Lower leg skin (tissue), 4 donors: ENCODE measurements at regions not wholly inside any gene's neighbourhood (a gene's known extent, or its start where the extent isn't known, plus 50 kb on each side); places are given as distances from the start of the nearest gene placed in this dataset.

Experiments
- DNase-seq, 2 donors: peaks; one replicate each; pipeline ENCODE4 v3.0.0-alpha.2; 2019; ENCODE audit warnings: low spot score in 2 of 2
- H3K4me3 ChIP-seq: fragments of 200-600 bp; sonication (generic); 2 replicates; pipeline ENCODE4 v1.5.1; 2017; ENCODE audit warnings: mild to moderate bottlenecking, low read depth; ENCODE audit not compliant: poor library complexity, severe bottlenecking
- CTCF ChIP-seq, 3 donors: fragments of 450-650 bp; IDR thresholded peaks; one replicate each; pipeline ENCODE4 v1.5.1; 2016; ENCODE audit warnings: antibody characterized with exemption in 3 of 3, mild to moderate bottlenecking in 3 of 3, moderate library complexity in 2 of 3
- POLR2A ChIP-seq, 2 donors: fragments of 450-650 bp; IDR thresholded peaks; one replicate each; pipeline ENCODE4 v1.6.1; 2016 to 2017; ENCODE audit warnings: antibody characterized with exemption in 2 of 2, mild to moderate bottlenecking in 1 of 2, moderate library complexity in 1 of 2
- WGBS, 2 donors: methylation state at CpG; one replicate each; pipeline ENCODE4 v1.1.5; 2018; 5-methylcytosine and 5-hydroxymethylcytosine counted together
- intact Hi-C: fragments of 100-400 bp; cut with DNase I; formaldehyde crosslinking; loops from one replicate; pipeline ENCODE4 v1.15.0; 2023; ENCODE audit warnings: low total_unique reads

GRCh38 chr7:11247545-11247944 is 273.9 kb downstream of the PHF14 start:
- no peak for DNase-seq
- intact Hi-C loops = no loop called here
- TF ChIP-seq CTCF (IDR thresholded peaks at IDR 0.05) = no peak
- TF ChIP-seq POLR2A (IDR thresholded peaks at IDR 0.05) = no peak
- WGBS, 2 donors = 0 to 21% methylated on average over 1 of the region's 1 CpG
- no peak overlapping the region for H3K4me3 ChIP-seq

- TF ChIP-seq CTCF (IDR thresholded peaks at IDR 0.05) (no peak), POLR2A (IDR thresholded peaks at IDR 0.05) (no peak)
These were observed 277.8 kb downstream of the PHF14 start for GRCh38 chr7:11251436-11251835.

GRCh38 chr7:11252011-11252607 is 278.4 kb downstream of the PHF14 start:
- intact Hi-C loops = no loop called here
- no peak overlapping the region for H3K4me3 ChIP-seq
- WGBS, 2 donors = 78 to 82% methylated on average over 4 of the region's 4 CpGs
- DNase-seq = no peak
- TF ChIP-seq POLR2A (IDR thresholded peaks at IDR 0.05) (no peak), CTCF (IDR thresholded peaks at IDR 0.05) (no peak)

More at GRCh38 chr7:11251436-11251835, 277.8 kb downstream of the PHF14 start:
- 28 to 39% methylated on average over 2 of the region's 2 CpGs for WGBS, 2 donors
- H3K4me3 ChIP-seq = no peak overlapping the region
- no peak for DNase-seq
- intact Hi-C loops = no loop called here

GRCh38 chr7:11252705-11253272 is 279.1 kb downstream of the PHF14 start:
- WGBS, 2 donors = 75 to 84% methylated on average over 3 of the region's 3 CpGs
- no peak for TF ChIP-seq CTCF (IDR thresholded peaks at IDR 0.05)
- no peak for TF ChIP-seq POLR2A (IDR thresholded peaks at IDR 0.05)
- intact Hi-C loops = no loop called here
- H3K4me3 ChIP-seq = no peak overlapping the region
- no peak for DNase-seq

GRCh38 chr7:11256501-11256900 is 282.8 kb downstream of the PHF14 start:
- no peak for DNase-seq
- H3K4me3 ChIP-seq = no peak overlapping the region
- WGBS, 2 donors = 87 to 88% methylated on average over 4 of the region's 4 CpGs
- TF ChIP-seq CTCF (IDR thresholded peaks at IDR 0.05) (no peak), POLR2A (IDR thresholded peaks at IDR 0.05) (no peak)
- intact Hi-C loops = no loop called here

- no peak for DNase-seq
- no peak overlapping the region for H3K4me3 ChIP-seq
- TF ChIP-seq CTCF (IDR thresholded peaks at IDR 0.05) (no peak), POLR2A (IDR thresholded peaks at IDR 0.05) (no peak)
- intact Hi-C loops = no loop called here
These were observed 287.8 kb downstream of the PHF14 start for GRCh38 chr7:11261470-11261869.
